ENCODE measurements at regions not wholly inside any gene's neighbourhood (a gene's known extent, or its start where the extent isn't known, plus 50 kb on each side); places are given as distances from the start of the nearest gene placed in this dataset.

- no peak for DNase-seq (ENCODE audit: low spot score)
- Histone ChIP-seq H3K36me3 (no peaks in the 10 kb centered on the region), H3K27ac (no peak overlapping the region), H3K9me3 (no peaks in the 10 kb centered on the region), H3K27me3 (replicated peaks; ENCODE audit: insufficient read depth) (no peaks in the 10 kb centered on the region), H3K4me1 (ENCODE audit: control insufficient read depth in 1 of 2, low read depth in 2 of 2) (no peaks in the 10 kb centered on the region), H3K4me3 (no peak overlapping the region)
- ATAC-seq (ENCODE audit: insufficient number of reproducible peaks, low FRiP score, low read depth), result no peak
- no peak for TF ChIP-seq CTCF (IDR thresholded peaks at IDR 0.05)
Measured at GRCh38 chr2:5546181-5546580, 146.0 kb upstream of the SOX11 start.

- no peak for ATAC-seq (ENCODE audit: insufficient number of reproducible peaks, low FRiP score, low read depth)
Measured at GRCh38 chr2:5548991-5549715, 143.0 kb upstream of the SOX11 start.

GRCh38 chr2:5549771-5550170, 142.4 kb upstream of the SOX11 start:
- Histone ChIP-seq H3K27me3 (replicated peaks; ENCODE audit: insufficient read depth) (no peaks in the 10 kb centered on the region), H3K36me3 (no peaks in the 10 kb centered on the region), H3K27ac (no peak overlapping the region), H3K4me1 (ENCODE audit: control insufficient read depth in 1 of 2, low read depth in 2 of 2) (no peaks in the 10 kb centered on the region), H3K4me3 (no peak overlapping the region), H3K9me3 (no peaks in the 10 kb centered on the region)
- DNase-seq (ENCODE audit: low spot score), result no peak
- no peak for ATAC-seq (ENCODE audit: insufficient number of reproducible peaks, low FRiP score, low read depth)
- TF ChIP-seq CTCF (IDR thresholded peaks at IDR 0.05), result no peak

More at GRCh38 chr2:5548991-5549715, 143.0 kb upstream of the SOX11 start:
- Histone ChIP-seq H3K4me3 (no peak overlapping the region), H3K4me1 (ENCODE audit: control insufficient read depth in 1 of 2, low read depth in 2 of 2) (no peaks in the 10 kb centered on the region), H3K36me3 (no peaks in the 10 kb centered on the region), H3K27ac (no peak overlapping the region), H3K9me3 (no peaks in the 10 kb centered on the region), H3K27me3 (replicated peaks; ENCODE audit: insufficient read depth) (no peaks in the 10 kb centered on the region)
- no peak for TF ChIP-seq CTCF (IDR thresholded peaks at IDR 0.05)
- DNase-seq (ENCODE audit: low spot score), result no peak

GRCh38 chr2:5555636-5556035, 136.5 kb upstream of the SOX11 start:
- no peak overlapping the region for H3K4me3 ChIP-seq
- no peak overlapping the region for H3K27ac ChIP-seq
- H3K36me3 ChIP-seq, result no peaks in the 10 kb centered on the region
- no peaks in the 10 kb centered on the region for H3K27me3 ChIP-seq (replicated peaks; ENCODE audit: insufficient read depth)
- no peak for ATAC-seq (ENCODE audit: insufficient number of reproducible peaks, low FRiP score, low read depth)
- H3K4me1 ChIP-seq (ENCODE audit: control insufficient read depth in 1 of 2, low read depth in 2 of 2), result no peaks in the 10 kb centered on the region
- DNase-seq (ENCODE audit: low spot score), result no peak
- H3K9me3 ChIP-seq, result no peaks in the 10 kb centered on the region
- TF ChIP-seq CTCF (IDR thresholded peaks at IDR 0.05), result no peak

GRCh38 chr2:5561006-5561405, 131.2 kb upstream of the SOX11 start:
- H3K4me3 ChIP-seq, result no peak overlapping the region
- ATAC-seq (ENCODE audit: insufficient number of reproducible peaks, low FRiP score, low read depth) (no peak), DNase-seq (ENCODE audit: low spot score) (no peak)
- no peaks in the 10 kb centered on the region for H3K36me3 ChIP-seq
- H3K27ac ChIP-seq, result no peak overlapping the region
- no peaks in the 10 kb centered on the region for H3K9me3 ChIP-seq
- H3K4me1 ChIP-seq (ENCODE audit: control insufficient read depth in 1 of 2, low read depth in 2 of 2), result no peaks in the 10 kb centered on the region
- no peaks in the 10 kb centered on the region for H3K27me3 ChIP-seq (replicated peaks; ENCODE audit: insufficient read depth)
- TF ChIP-seq CTCF (IDR thresholded peaks at IDR 0.05), result no peak

Measured in thoracic aorta (tissue), 2 donors.